ENCODE measurements at regions not wholly inside any gene's neighbourhood (a gene's known extent, or its start where the extent isn't known, plus 50 kb on each side); places are given as distances from the start of the nearest gene placed in this dataset.
A peak's percentile ranks its signal among the peaks of the same experiment; 100 is the strongest.

DNA sequence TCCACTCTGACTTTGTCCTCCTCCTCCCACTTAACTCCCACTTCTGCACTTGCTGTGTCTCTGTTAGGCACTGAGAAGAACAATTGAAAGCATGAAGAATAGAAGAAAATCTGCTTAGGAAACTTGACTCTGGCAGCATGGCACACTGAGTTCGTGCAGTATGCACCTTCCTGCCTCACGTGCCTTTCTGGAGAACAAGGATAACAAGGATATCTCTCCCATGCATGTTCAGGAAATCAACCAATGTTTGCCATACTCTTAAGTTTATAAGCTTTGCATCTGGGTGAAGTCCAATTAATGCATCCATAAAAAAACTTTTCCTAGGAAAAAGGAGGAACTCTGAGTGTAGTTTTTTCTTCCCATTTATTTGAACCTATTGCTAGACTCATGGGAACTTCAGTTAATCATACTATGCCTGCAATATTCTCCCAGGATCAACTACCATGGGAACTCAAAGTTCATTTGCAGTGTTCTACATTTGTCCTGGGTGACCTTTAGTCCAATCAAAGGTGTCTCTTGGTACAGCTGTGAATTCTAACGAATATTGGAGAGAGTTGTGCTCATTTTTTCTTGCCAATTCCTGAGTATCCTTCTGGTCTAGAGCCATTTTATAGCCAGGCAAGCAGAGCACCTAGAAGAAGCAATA is 227.0 kb downstream of the ENC1 start:
- ATAC-seq (no peak), DNase-seq (no peak)
- intact Hi-C loops (cut with micrococcal nuclease): no loop called here

DNA sequence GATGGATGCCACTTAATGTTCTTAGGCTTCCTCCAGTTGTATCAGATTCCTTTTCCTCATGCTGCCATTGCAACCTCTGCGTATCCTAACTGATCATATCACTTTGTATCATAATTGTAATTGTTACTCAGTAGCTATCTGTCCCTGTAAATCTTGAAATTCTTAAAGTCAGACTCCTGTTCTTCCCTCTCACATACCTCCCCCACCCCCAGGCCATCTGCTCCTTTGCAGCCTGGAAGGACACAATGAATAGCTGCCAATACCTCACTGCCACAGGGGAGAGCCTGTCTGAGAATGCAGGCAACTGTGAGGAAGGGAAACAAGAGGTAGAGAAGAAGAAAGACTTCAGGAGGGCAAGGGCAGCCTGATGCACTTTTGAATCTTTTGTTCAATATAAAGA is 228.5 kb downstream of the ENC1 start:
- ATAC-seq: no peak
- intact Hi-C loops (cut with micrococcal nuclease): no loop called here
- no peak for DNase-seq

DNA sequence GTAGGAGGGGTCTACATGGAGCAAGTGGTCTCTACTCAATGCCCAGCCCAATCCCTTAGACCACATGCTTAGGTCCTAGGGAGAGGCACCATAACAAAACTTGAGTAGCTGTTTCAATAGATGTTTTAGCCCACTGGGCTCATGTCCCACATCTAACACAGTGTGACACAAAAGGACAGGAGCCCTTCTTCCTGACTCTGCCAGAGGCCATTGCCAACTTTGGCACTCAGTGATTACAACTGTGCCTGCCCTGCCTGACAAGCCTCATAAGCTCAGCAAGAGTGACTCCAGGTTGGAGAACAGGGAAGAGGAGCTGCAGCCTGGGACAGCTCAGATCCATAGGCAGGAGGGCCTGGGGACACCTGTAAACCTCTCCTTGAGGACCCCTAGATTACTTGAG is 230.8 kb downstream of the ENC1 start:
- ATAC-seq (peak; percentile 51), DNase-seq (no peak)
- intact Hi-C loops (cut with micrococcal nuclease): no loop called here

DNA sequence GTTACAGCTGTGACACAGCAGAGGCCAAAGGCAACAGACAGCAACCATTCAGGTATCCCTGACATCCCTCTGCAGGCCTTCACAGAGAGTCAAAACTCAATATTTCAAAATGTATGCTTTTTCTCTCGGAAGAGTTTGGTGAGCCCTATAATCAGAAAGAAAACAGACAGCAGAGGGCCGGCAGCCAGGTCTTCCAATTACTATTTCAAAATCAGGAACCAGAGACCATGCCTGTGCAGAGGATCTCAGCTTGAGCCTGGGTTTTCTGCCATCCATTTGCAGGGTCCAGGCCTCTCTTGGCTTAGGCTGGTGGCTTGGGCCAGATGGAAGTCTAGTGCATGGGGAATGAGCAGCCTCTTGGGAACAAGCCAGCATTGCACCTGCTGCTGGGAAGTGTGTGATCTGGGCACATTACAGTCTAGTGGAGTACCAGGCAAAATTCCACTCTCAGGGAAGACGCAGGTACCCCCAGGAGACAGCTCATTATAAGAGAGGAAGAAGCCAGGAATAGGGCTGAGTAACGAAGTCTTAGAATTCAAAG is 231.3 kb downstream of the ENC1 start:
- DNase-seq (no peak), ATAC-seq (no peak)
- intact Hi-C loops (cut with micrococcal nuclease): no loop called here

DNA sequence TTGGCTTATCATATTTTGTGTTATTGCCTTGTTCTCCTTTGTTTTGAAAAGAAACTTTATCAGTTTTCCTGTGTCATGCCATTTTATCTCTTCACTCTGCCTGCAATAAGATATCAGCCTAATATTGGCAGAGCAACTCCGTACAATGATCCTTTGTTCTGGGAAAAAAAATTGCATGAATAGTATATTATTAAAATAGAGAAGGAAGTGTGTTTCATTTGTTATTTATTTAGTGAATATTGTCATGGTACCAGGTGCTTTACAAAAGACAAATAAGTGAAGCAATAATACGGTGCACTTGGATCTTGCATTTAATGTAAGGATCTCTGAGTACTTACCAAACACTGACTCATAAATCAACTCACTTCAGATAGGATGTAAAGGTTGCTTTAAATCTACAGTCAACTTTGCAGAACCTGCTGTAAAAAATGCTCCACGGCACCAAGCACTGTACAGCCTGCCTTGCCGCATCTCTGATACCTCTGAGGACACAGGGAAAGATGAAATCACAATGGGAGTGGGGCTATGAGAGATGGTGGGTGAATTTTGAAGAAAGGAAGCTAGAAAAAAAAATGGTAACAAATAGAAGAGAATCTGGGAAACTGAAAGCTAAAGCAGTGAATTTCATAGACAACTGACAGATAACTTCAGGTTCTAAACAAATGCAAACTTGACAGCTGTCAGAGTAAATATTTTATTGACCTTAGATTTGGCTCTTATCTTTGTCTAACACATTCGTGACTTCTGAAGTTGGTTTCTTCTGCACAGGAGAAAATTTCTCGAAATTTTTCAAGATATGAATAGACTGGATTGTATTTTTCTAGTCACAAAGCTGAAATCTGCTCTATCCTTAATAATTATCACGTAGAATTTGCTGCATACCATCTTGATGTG is 232.1 kb downstream of the ENC1 start:
- intact Hi-C loops (cut with micrococcal nuclease): no loop called here
- DNase-seq: no peak
- no peak for ATAC-seq

DNA sequence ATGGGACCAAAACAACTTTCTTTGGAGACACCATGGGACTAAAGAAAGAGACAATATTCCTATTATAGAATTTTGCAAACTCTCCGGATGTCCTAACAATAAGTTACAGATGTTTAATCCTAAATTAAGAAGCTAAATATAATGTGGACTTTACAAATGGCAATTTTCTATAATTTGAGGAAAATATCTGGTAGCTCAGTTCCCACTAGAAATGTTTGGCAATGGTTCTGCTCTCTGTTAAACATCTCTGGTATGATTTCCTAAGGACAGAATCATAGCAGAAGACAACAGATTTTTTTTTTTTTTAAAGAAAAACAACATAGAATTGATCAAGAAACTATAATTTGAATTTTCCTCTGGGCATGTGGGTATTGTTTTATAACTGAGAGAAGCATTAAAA is 232.8 kb downstream of the ENC1 start:
- DNase-seq (no peak), ATAC-seq (no peak)
- intact Hi-C loops (cut with micrococcal nuclease): no loop called here

DNA sequence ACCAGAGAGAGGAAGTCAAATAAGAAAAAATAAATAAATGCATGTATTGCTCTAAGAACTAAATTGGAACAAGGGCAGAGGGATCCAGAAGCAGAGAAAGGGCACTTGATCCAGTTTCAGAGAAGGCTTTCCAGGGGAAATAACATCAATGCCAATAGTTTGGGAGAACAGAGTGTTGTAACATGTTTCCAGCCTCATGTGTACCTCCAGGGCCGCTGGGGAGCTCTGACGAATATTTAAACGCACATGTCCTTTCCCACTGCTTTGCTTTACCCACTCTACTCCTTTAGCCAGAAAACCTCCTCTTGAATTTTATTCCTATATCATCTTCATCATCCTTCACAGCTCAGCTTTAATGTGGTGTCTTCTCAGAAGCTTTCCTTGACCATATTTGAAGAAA is 233.7 kb downstream of the ENC1 start:
- intact Hi-C loops (cut with micrococcal nuclease): no loop called here
- no peak for DNase-seq
- ATAC-seq: no peak

DNA sequence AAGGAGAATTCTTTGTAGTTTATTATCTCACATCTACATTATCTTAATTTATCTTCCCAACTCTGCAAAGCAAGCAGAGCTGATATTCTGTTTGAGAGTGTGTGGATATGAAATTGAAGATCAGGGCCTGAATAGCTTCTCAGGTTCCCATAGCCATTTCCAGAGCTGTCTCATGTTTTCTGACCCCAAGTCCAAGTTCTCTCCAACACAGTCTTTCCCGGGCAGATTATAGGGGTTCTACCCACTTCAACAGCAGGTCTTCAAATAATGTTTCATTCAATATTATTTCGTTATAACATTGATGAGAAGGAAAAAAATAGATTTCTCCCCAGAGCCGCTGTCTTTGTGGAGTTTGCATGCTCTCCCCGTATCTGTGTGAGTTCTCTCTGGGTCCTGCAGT is 234.9 kb downstream of the ENC1 start:
- no peak for ATAC-seq
- intact Hi-C loops (cut with micrococcal nuclease): no loop called here
- no peak for DNase-seq

DNA sequence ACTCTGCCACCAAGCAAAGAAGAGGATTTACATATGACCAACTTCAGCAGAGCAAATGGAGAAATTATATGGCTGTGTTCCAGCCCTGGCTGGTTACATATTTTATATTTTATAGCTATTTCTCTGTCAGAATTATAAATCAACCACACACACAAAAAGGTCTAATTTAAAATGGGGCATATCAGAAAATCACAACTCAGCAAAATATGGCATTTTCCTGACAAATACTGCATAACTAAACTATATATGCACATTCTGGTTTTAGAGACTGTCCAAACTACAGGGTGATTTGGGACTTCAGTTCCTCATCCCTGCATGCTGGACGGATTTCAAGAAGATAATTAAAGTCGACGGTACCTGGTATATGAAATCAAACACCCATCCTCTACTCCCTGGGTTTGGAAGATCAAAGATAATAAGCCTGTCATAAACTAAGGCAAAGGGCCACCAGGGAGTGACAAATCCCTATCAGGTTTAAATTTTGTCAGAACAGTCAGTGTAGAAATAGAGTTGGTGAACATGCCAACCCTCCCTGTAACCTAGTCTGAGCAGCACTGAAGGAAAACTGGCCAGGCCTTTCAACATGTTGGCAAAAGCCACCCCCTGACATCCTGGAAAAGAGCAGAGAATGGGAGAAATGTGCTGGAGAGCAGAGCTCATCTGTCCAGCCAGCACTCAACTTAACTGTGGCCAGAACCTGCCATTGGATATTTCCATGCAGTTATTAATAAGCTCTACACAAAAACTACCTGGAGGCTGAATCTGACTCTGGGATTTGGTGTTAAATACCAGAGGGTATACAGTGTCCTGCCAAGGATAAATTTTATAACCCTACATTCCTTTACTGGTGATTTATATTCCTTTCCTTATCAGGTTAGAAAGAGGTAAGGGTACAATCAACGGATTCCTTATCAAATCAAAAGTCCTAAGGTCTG is 235.7 kb downstream of the ENC1 start:
- intact Hi-C loops (cut with micrococcal nuclease): no loop called here
- DNase-seq (no peak), ATAC-seq (no peak)

DNA sequence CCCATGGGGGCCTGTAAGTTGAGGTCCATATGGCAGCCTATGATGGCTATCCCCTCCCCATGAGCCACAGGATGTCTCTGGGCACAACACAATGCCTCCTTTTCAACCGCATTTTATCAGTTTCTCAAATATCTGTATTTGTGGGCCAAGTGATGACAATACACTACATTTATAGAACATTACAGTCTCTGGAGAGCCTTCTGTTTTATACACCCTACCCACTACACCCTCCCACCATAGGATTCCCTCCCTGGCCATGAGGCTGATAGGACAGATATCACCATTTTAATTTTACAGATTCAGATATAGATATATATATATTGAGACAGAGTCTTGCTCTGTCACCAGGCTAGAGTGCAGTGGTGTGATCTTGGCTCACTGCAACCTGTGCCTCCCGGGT is 236.8 kb downstream of the ENC1 start:
- ATAC-seq: no peak
- DNase-seq: no peak
- intact Hi-C loops (cut with micrococcal nuclease): no loop called here

DNA sequence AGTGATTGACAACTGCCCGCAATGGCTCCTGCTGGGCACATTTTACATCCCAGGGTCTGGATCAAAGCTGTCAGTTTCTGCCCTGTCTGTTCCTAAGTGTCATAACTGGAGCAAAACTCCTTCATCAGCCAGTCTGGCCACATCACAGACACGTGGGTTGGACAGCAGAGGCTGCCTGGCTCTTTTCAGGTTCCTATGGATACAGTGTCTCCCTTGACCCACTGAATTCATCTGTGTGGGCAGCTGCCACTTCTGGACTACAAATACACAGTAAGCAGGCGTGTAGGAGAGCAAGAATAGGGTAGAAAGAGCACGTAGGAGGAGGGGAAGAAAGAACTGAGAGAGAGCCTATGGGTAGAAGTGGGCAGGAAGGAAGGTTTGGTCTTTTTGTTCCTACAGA is 238.0 kb downstream of the ENC1 start:
- intact Hi-C loops (cut with micrococcal nuclease): no loop called here
- DNase-seq (no peak), ATAC-seq (no peak)

DNA sequence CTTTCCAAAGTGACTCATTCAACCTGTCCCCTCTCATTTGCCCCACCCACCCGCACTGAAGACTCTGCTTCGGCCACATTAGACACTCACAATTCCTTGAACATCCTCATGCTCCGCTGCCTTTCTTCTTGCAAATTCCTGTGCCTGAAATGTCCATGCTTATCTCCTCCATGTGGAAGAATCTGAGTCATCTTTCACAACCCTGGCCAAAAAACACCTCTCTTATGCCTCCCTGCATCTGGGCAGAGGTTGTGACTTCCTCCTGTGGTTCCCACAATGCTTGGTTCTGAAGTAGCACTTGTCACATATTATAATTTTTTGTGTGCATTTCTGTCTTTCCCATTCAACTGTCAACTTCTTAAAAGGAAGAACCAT is 238.6 kb downstream of the ENC1 start:
- no peak for ATAC-seq
- intact Hi-C loops (cut with micrococcal nuclease): no loop called here

DNA sequence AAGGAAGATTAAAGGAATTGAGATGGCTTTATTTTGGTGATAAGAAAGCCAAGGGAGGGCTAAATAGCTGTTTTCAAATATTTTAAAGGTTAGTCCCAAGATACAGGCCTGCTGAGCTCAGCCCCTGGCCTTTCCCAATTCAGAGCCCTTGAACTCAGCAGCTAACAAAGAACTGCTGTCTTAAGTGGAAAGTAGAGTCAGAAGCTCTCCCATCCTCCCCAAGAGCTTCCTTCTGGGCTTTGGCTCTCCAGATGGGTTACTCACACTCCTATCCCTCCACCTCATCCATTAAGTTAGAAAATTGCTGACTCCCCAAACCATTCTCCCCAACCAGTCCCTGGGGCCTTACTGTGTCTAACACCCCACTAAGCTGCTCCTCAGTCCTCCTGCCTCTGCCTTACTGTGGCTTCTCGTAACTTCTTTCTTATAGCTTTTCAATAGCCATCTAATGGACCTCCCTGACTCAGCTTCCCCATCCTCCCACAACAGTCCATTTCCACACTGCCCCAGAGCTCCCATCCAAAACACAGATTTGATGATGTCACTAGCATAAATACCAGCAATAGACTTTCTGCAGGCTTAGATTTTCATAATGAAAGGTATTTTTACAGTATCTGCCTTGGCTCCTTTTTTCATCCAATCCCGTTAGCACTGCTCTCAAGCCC is 239.1 kb downstream of the ENC1 start:
- intact Hi-C loops (cut with micrococcal nuclease): no loop called here
- no peak for DNase-seq
- ATAC-seq: no peak

More for the DNA sequence above, 238.6 kb downstream of the ENC1 start:
- DNase-seq: no peak

DNA sequence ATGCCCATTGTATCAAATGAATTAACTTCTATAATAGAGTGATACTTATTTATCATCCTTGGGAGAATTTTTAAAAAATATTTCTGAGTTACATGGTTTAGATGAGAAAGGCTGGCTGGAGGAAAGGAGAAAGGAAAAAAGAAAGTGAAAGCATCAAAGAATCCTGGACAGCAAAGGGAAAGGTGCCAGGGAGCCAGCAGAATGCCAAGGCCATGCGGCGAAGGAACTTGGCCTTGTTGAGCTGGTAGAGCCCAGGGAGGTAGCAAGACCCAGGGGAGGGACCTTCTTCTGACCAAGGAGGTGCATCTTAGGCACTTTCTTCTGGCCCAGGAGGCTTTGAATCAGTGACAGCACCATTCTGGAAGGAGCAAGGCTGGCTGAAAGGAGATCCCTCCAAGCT is 240.5 kb downstream of the ENC1 start:
- no peak for ATAC-seq
- intact Hi-C loops (cut with micrococcal nuclease): no loop called here

DNA sequence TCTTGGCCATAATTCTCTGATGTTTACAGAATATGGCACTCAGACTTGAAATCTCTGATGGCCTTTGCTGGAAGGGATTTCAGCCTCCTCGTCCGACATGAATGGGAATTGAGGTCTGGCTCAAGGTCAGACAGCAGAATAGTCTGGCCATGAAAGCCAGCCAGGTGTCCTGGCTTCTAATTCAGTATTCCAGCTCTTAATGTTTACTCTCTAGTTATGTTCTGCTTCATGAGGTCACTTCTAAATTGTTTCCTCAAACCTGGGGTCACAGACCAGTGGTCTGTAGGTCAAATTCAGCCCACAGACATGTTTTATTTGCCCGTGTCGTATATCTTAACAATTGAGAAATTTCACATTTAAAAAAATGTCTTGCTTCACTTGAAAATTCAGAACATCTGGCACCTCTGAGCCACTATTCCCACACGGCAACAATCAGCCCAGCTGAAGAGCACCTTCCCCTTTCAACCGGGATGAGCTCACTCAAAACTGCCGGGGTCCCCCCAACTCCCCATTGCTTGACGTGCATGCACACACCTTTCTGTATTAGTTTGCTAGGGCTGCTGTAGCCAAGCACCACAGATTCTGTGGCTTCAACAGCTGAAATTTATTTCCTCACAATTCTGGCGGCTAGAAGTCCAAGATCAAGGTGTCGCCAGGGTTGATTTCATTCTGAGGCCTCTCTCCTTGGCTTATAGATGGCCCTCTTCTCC is 243.5 kb downstream of the ENC1 start:
- no peak for DNase-seq
- intact Hi-C loops (cut with micrococcal nuclease): no loop called here
- peak; percentile 73 for ATAC-seq

More for the DNA sequence above, 240.5 kb downstream of the ENC1 start:
- DNase-seq: no peak

DNA sequence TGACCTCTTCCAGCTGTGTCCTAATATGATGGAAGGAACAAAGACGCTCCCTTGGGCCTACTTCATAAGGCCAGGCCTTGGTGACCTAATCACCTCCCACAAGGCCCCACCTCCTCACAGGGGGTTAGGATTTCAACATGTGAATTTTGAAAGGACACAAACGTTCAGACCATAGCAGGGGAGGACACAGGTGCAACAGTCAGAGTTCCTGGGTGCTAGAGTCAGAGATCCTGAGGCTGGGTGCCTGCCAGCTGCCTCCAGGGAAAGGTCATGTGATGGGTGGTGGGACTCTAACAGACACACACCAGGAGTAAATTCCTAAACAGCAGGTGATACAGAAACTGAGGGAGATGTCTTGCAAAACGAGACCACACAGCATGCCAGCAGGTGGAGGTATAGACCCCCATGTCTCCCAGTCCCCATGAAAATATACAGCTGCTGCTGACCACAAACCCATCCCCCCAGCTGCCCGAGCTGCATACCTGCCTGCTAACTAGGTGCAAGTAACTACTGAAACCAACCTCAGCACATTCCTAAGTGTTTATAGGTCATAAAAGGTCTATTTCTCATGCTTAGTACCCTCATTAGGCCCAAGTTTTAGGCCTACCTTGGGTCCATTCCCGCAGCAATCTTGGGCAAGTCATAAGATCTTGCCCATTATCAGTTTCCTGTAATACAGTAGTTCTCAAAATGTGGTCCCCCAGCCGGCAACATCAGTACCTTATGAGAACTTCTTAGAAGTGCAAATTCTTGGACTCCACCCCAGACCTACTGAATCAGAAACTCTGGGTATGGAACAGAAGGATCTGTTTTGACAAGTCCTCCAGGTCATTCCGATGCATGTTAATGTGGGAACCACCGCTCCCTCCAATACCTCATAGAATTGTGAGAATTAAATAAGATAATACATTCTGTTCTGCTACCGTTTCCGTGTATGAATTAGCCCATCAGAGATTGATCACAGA is 245.3 kb downstream of the ENC1 start:
- intact Hi-C loops (cut with micrococcal nuclease): no loop called here
- ATAC-seq: peak; percentile 52
- DNase-seq: no peak

DNA sequence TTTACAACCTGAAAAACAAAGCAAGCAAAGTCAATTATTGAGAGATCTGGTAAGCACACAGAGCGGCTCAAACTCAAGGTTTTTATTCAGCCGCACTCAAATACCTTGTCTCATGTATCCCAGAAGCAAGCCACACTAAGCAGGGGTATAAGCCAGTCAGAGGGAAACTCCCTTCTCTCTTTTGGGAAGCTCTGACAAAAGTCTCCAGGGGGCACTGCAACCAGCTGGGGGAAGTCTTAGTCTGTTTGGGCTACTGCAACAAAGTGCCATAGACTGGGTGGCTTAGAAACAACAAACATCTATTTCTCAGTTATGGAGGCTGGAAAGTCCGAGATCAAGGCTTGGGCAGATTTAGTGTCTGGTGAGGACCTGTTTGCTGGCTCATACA is 246.0 kb downstream of the ENC1 start:
- intact Hi-C loops (cut with micrococcal nuclease): no loop called here
- no peak for DNase-seq

More for the DNA sequence above, 246.0 kb downstream of the ENC1 start:
- no peak for ATAC-seq

Data from left ventricle myocardium superior (tissue), 1 donor.